ENCODE measurements at regions not wholly inside any gene's neighbourhood (a gene's known extent, or its start where the extent isn't known, plus 50 kb on each side); places are given as distances from the start of the nearest gene placed in this dataset.

DNA sequence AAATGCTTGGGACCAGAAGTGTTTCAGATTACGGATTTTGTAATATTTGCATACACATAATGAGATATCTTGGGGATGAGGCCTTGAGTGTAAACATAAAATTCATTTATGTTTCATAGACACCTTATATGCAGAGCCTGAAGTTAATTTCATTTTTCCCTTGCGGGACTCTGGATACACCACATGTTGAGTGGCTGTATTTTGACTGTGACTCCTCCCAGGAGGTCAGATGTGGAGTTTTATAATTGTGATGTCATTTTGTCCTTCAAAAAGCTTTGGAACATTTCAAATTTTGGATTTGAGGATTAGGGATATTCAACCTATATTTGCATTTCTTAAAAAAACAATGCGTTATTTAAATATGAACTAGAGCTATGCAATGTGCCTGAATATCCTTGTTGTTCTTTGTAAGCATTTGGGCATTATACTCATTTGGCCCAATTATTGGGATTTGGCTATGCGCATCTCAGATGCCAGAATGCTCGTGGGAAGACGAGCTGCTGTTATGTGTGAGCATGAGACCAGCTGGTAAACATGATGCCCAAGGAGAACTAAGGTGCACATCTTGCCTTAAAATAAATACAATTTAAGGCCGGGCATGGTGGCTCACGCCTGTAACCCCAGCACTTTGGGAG lies 223.0 kb upstream of the STS start:
- TF ChIP-seq POLR2A (IDR thresholded peaks at IDR 0.05; ENCODE audit: low read depth, low read length), result no peak
- no peak for TF ChIP-seq POLR2AphosphoS5 (IDR thresholded peaks at IDR 0.05; ENCODE audit: low read depth, low read length)

All from GM12891 (cell line).